ENCODE measurements at regions not wholly inside any gene's neighbourhood (a gene's known extent, or its start where the extent isn't known, plus 50 kb on each side); places are given as distances from the start of the nearest gene placed in this dataset.

- no peak for DNase-seq
- TF ChIP-seq CTCF (IDR thresholded peaks at IDR 0.05; ENCODE audit: borderline replicate concordance, extremely low read depth, insufficient read depth) = no peak
These were observed 112.5 kb upstream of the SLIT3 start for GRCh38 chr5:169413416-169413815.

GRCh38 chr5:169412831-169413230 is 111.9 kb upstream of the SLIT3 start:
- H3K4me3 ChIP-seq (ENCODE audit: low read length in 3 of 3) = no peak overlapping the region
- FAIRE-seq (no peak), DNase-seq (no peak)
- no peaks in the 10 kb centered on the region for H3K27me3 ChIP-seq (ENCODE audit: control insufficient read depth, insufficient read depth, low read length)
- no peaks in the 10 kb centered on the region for H3K36me3 ChIP-seq (ENCODE audit: control insufficient read depth in 2 of 3, insufficient read depth in 3 of 3, low read length in 3 of 3)
- H3K9ac ChIP-seq (ENCODE audit: low read length in 3 of 3) = no peak overlapping the region
- TF ChIP-seq CTCF (IDR thresholded peaks at IDR 0.05; ENCODE audit: borderline replicate concordance, extremely low read depth, insufficient read depth) = no peak
- H3K4me1 ChIP-seq (ENCODE audit: control insufficient read depth in 2 of 3, insufficient read depth in 2 of 3, low read depth in 1 of 3, low read length in 3 of 3) = peaks cover 0 to 2% (median 0%) of the 10 kb centered on the region in 3 donors
- no peaks in the 10 kb centered on the region for H3K9me3 ChIP-seq (ENCODE audit: control insufficient read depth in 2 of 3, insufficient read depth in 1 of 3, low read length in 3 of 3)
- intact Hi-C loops (cut with DNase I) = no loop called here
- H3K27ac ChIP-seq (ENCODE audit: low read depth in 2 of 2, low read length in 2 of 2) = no peak overlapping the region

More at GRCh38 chr5:169413416-169413815, 112.5 kb upstream of the SLIT3 start:
- H3K9me3 ChIP-seq (ENCODE audit: control insufficient read depth in 2 of 3, insufficient read depth in 1 of 3, low read length in 3 of 3) = no peaks in the 10 kb centered on the region
- intact Hi-C loops (cut with DNase I) = no loop called here
- FAIRE-seq = no peak
- no peak overlapping the region for H3K9ac ChIP-seq (ENCODE audit: low read length in 3 of 3)
- H3K27me3 ChIP-seq (ENCODE audit: control insufficient read depth, insufficient read depth, low read length) = no peaks in the 10 kb centered on the region
- peaks cover 0 to 2% (median 0%) of the 10 kb centered on the region in 3 donors for H3K4me1 ChIP-seq (ENCODE audit: control insufficient read depth in 2 of 3, insufficient read depth in 2 of 3, low read depth in 1 of 3, low read length in 3 of 3)
- H3K36me3 ChIP-seq (ENCODE audit: control insufficient read depth in 2 of 3, insufficient read depth in 3 of 3, low read length in 3 of 3) = no peaks in the 10 kb centered on the region
- H3K4me3 ChIP-seq (ENCODE audit: low read length in 3 of 3) = no peak overlapping the region
- no peak overlapping the region for H3K27ac ChIP-seq (ENCODE audit: low read depth in 2 of 2, low read length in 2 of 2)

GRCh38 chr5:169411786-169412430 is 111.0 kb upstream of the SLIT3 start:
- DNase-seq (no peak), FAIRE-seq (no peak)
- Histone ChIP-seq H3K27ac (ENCODE audit: low read depth in 2 of 2, low read length in 2 of 2) (no peak overlapping the region), H3K36me3 (ENCODE audit: control insufficient read depth in 2 of 3, insufficient read depth in 3 of 3, low read length in 3 of 3) (no peaks in the 10 kb centered on the region), H3K27me3 (ENCODE audit: control insufficient read depth, insufficient read depth, low read length) (no peaks in the 10 kb centered on the region), H3K4me1 (ENCODE audit: control insufficient read depth in 2 of 3, insufficient read depth in 2 of 3, low read depth in 1 of 3, low read length in 3 of 3) (peaks cover 0 to 2% (median 0%) of the 10 kb centered on the region in 3 donors), H3K9ac (ENCODE audit: low read length in 3 of 3) (no peak overlapping the region), H3K4me3 (ENCODE audit: low read length in 3 of 3) (no peak overlapping the region), H3K9me3 (ENCODE audit: control insufficient read depth in 2 of 3, insufficient read depth in 1 of 3, low read length in 3 of 3) (no peaks in the 10 kb centered on the region)
- intact Hi-C loops (cut with DNase I) = no loop called here
- no peak for TF ChIP-seq CTCF (IDR thresholded peaks at IDR 0.05; ENCODE audit: borderline replicate concordance, extremely low read depth, insufficient read depth)
